HFFc6 (cell line): ENCODE measurements at regions not wholly inside any gene's neighbourhood (a gene's known extent, or its start where the extent isn't known, plus 50 kb on each side); places are given as distances from the start of the nearest gene placed in this dataset.

Experiments used
- DNase-seq: peaks from one replicate; pipeline ENCODE4 v3.0.0-alpha.2; 2018
- H3K27ac Mint-ChIP-seq: 2 replicates; pipeline ENCODE4 v1.8.0; 2020; ENCODE audit warnings: mild to moderate bottlenecking, mixed read lengths
- H3K27me3 Mint-ChIP-seq: 2 replicates; pipeline ENCODE4 v1.8.0; 2021; ENCODE audit warnings: mild to moderate bottlenecking, moderate library complexity, mixed read lengths; ENCODE audit not compliant: insufficient read depth
- H3K36me3 Mint-ChIP-seq: 2 replicates; pipeline ENCODE4 v1.8.0; 2021; ENCODE audit warnings: low read depth, mixed read lengths
- H3K4me1 Mint-ChIP-seq: 2 replicates; pipeline ENCODE4 v1.8.0; 2020; ENCODE audit warnings: low read depth, mixed read lengths
- H3K4me3 Mint-ChIP-seq: 2 replicates; pipeline ENCODE4 v1.8.0; 2020; ENCODE audit warnings: mild to moderate bottlenecking, moderate library complexity, mixed read lengths
- H3K9me3 Mint-ChIP-seq: 2 replicates; pipeline ENCODE4 v1.8.0; 2020; ENCODE audit warnings: mild to moderate bottlenecking, mixed read lengths
- TF ChIP-seq, protein P1 (sequence below): fragments of 200-600 bp; sonication (generic); IDR thresholded peaks from 2 replicates; pipeline ENCODE4 v1.5.0; 2021; ENCODE audit warnings: antibody characterized with exemption, mild to moderate bottlenecking

GRCh38 chr5:57768745-57769144 lies 286.1 kb upstream of the ACTBL2 start:
- Mint-ChIP-seq H3K9me3 (no peaks in the 10 kb centered on the region), H3K27ac (no peak overlapping the region), H3K4me1 (no peaks in the 10 kb centered on the region; the same call in 1 of the 2 replicates), H3K27me3 (peaks cover 2% of the 10 kb centered on the region), H3K36me3 (no peaks in the 10 kb centered on the region), H3K4me3 (no peak overlapping the region)
- DNase-seq, result no peak
- TF ChIP-seq, protein P1, sequence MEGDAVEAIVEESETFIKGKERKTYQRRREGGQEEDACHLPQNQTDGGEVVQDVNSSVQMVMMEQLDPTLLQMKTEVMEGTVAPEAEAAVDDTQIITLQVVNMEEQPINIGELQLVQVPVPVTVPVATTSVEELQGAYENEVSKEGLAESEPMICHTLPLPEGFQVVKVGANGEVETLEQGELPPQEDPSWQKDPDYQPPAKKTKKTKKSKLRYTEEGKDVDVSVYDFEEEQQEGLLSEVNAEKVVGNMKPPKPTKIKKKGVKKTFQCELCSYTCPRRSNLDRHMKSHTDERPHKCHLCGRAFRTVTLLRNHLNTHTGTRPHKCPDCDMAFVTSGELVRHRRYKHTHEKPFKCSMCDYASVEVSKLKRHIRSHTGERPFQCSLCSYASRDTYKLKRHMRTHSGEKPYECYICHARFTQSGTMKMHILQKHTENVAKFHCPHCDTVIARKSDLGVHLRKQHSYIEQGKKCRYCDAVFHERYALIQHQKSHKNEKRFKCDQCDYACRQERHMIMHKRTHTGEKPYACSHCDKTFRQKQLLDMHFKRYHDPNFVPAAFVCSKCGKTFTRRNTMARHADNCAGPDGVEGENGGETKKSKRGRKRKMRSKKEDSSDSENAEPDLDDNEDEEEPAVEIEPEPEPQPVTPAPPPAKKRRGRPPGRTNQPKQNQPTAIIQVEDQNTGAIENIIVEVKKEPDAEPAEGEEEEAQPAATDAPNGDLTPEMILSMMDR, result no peak

- TF ChIP-seq, protein P1, result no peak
- H3K27ac Mint-ChIP-seq, result no peak overlapping the region
- no peaks in the 10 kb centered on the region; the same call in 1 of the 2 replicates for H3K4me1 Mint-ChIP-seq
- no peak overlapping the region for H3K4me3 Mint-ChIP-seq
- H3K27me3 Mint-ChIP-seq, result no peaks in the 10 kb centered on the region; the same call in 1 of the 2 replicates
- DNase-seq, result no peak
- H3K9me3 Mint-ChIP-seq, result no peaks in the 10 kb centered on the region
- no peaks in the 10 kb centered on the region for H3K36me3 Mint-ChIP-seq
These were observed 282.0 kb upstream of the ACTBL2 start for GRCh38 chr5:57764479-57765089.

- no peaks in the 10 kb centered on the region for H3K9me3 Mint-ChIP-seq
- H3K36me3 Mint-ChIP-seq, result no peaks in the 10 kb centered on the region
- TF ChIP-seq, protein P1, result no peak
- no peaks in the 10 kb centered on the region; the same call in 1 of the 2 replicates for H3K27me3 Mint-ChIP-seq
- H3K27ac Mint-ChIP-seq, result no peak overlapping the region
- no peaks in the 10 kb centered on the region for H3K4me1 Mint-ChIP-seq
- H3K4me3 Mint-ChIP-seq, result no peak overlapping the region
- DNase-seq, result no peak
These were observed 278.9 kb upstream of the ACTBL2 start for GRCh38 chr5:57761513-57761912.

DNA sequence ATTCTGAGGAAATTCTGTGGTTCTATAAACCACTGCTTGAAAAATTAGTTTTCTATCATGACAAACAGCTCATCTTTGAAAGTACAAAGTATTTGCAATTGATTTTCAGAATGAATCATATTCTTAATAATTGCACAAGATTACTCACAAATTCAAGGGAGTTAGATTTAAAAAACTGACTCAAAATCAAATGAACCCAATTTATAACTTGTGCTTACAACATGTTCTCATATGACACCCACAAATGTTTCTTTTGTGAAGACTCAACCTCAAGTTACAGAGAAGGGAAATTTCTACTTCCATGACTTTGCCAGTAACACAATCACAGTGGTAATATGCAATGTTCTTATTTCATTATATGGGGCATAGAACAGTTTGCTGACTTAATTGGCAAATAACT lies 272.0 kb upstream of the ACTBL2 start:
- Mint-ChIP-seq H3K4me1 (peaks cover 4% of the 10 kb centered on the region; the same call in 1 of the 2 replicates), H3K27ac (no peak overlapping the region), H3K4me3 (no peak overlapping the region), H3K36me3 (no peaks in the 10 kb centered on the region), H3K27me3 (no peaks in the 10 kb centered on the region; the same call in none of the 2 replicates), H3K9me3 (no peaks in the 10 kb centered on the region)
- TF ChIP-seq, protein P1, result no peak
- DNase-seq, result no peak

DNA sequence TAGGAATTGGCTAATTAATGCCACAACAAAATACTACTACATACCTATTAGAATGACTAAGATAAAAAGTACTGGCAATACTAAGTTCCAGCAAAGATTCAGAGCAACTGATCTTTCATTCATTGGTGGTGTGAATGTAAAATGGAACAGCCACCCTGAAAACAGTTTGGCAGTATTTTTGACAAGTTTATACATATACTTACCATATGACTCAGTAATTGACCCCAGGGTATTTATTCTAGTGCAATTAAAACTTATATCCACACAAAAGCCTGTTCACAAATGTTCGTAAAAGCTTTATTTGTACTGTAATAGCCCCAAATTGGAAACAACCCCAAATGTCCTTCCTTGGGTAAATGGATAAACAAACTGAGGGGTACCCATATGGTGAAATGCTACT lies 270.8 kb upstream of the ACTBL2 start:
- no peaks in the 10 kb centered on the region; the same call in none of the 2 replicates for H3K27me3 Mint-ChIP-seq
- H3K4me3 Mint-ChIP-seq, result no peak overlapping the region
- TF ChIP-seq, protein P1, result no peak
- H3K36me3 Mint-ChIP-seq, result no peaks in the 10 kb centered on the region
- H3K4me1 Mint-ChIP-seq, result peaks cover 9% of the 10 kb centered on the region; the same call in 1 of the 2 replicates
- H3K27ac Mint-ChIP-seq, result no peak overlapping the region
- no peak for DNase-seq
- no peaks in the 10 kb centered on the region for H3K9me3 Mint-ChIP-seq
